ENCODE measurements at regions not wholly inside any gene's neighbourhood (a gene's known extent, or its start where the extent isn't known, plus 50 kb on each side); places are given as distances from the start of the nearest gene placed in this dataset.

DNA sequence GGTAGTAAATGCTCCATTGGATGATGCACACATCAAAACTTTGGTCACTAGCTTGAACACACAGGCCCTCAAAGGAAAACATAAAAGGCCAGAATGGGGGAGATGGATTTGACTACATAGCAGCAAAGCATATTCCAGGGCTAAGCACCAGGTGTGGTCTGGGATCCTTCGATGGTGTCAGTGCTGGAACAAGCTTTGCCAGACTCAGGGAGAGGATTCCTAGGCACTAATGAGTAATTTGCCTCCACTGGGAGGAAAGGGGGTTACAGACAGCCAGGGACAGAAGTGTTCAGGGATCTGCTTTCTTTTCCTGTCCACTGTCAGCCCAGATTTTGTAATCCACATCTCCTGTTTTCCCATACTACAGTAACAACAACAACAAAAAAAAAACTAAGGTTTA, 157.2 kb upstream of the OBI1 start (continued):
- TF ChIP-seq REST (IDR thresholded peaks at IDR 0.05; ENCODE audit: borderline replicate concordance in 1 of 2, low read depth in 1 of 2, low read length in 2 of 2) (no peak), MED8 (CRISPR knock-in tag; IDR thresholded peaks at IDR 0.05; ENCODE audit: insufficient replicate concordance) (no peak), ZNF512B (CRISPR knock-in tag; IDR thresholded peaks at IDR 0.05; ENCODE audit: borderline replicate concordance) (no peak), GPN1 (CRISPR knock-in tag; IDR thresholded peaks at IDR 0.05; ENCODE audit: borderline replicate concordance) (no peak), FOXA3 (CRISPR knock-in tag; IDR thresholded peaks at IDR 0.05) (no peak), FLYWCH1 (CRISPR knock-in tag; IDR thresholded peaks at IDR 0.05) (no peak), FOSL1 (CRISPR knock-in tag; IDR thresholded peaks at IDR 0.05; ENCODE audit: borderline replicate concordance) (no peak)
- TF ChIP-seq, protein P1, sequence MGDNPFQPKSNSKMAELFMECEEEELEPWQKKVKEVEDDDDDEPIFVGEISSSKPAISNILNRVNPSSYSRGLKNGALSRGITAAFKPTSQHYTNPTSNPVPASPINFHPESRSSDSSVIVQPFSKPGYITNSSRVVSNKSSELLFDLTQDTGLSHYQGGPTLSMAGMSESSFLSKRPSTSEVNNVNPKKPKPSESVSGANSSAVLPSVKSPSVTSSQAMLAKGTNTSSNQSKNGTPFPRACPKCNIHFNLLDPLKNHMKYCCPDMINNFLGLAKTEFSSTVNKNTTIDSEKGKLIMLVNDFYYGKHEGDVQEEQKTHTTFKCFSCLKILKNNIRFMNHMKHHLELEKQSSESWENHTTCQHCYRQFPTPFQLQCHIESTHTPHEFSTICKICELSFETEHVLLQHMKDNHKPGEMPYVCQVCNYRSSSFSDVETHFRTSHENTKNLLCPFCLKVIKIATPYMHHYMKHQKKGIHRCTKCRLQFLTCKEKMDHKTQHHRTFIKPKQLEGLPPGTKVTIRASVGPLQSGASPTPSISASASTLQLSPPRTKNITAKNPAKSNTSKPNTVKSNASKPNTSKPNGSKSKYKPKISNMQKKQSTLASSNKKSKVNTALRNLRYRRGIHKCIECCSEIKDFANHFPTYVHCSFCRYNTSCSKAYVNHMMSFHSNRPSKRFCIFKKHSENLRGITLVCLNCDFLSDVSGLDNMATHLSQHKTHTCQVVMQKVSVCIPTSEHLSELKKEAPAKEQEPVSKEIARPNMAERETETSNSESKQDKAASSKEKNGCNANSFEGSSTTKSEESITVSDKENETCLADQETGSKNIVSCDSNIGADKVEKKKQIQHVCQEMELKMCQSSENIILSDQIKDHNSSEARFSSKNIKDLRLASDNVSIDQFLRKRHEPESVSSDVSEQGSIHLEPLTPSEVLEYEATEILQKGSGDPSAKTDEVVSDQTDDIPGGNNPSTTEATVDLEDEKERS (CRISPR knock-in tag; IDR thresholded peaks at IDR 0.05), result no peak
